ENCODE measurements at regions not wholly inside any gene's neighbourhood (a gene's known extent, or its start where the extent isn't known, plus 50 kb on each side); places are given as distances from the start of the nearest gene placed in this dataset.

- TF ChIP-seq Cebpa-rat (IDR thresholded peaks at IDR 0.05), result no peak
- Histone ChIP-seq H3K4me2 (no peak overlapping the region), H3K27me3 (no peaks in the 10 kb centered on the region), H3K4me3 (no peak overlapping the region), H3K36me3 (no peaks in the 10 kb centered on the region; a peak in 1 of 22 replicates), H3K27ac (no peak overlapping the region), H4K20me1 (no peaks in the 10 kb centered on the region), H3K9ac (no peak overlapping the region), H3K4me1 (peaks cover 0 to 10% (median 0%) of the 10 kb centered on the region in 10 experiments; a peak in 3 of 20 replicates), H3K9me3 (replicated peaks in 1 of 11) (peaks cover 24 to 53% (median 39%) of the 10 kb centered on the region in 11 experiments)
These were observed 511.0 kb upstream of the CDH5 start for GRCh38 chr16:65855171-65856145.

- no peak overlapping the region for H3K9ac ChIP-seq
- no peak overlapping the region for H3K27ac ChIP-seq
- H4K20me1 ChIP-seq, result no peaks in the 10 kb centered on the region
- H3K36me3 ChIP-seq, result no peaks in the 10 kb centered on the region
- TF ChIP-seq Cebpa-rat (IDR thresholded peaks at IDR 0.05), result no peak
- no peaks in the 10 kb centered on the region for H3K27me3 ChIP-seq
- H3K4me1 ChIP-seq, result peaks cover 0 to 15% (median 12%) of the 10 kb centered on the region in 10 experiments; a peak in 13 of 20 replicates
- peaks cover 0 to 9% (median 0%) of the 10 kb centered on the region in 11 experiments; a peak in 3 of 22 replicates for H3K9me3 ChIP-seq (replicated peaks in 1 of 11)
- peak overlapping the region in 2 of 11 experiments; percentile 27 to 46; a peak in 2 of 22 replicates for H3K4me2 ChIP-seq
- H3K4me3 ChIP-seq, result no peak overlapping the region
These were observed 520.3 kb upstream of the CDH5 start for GRCh38 chr16:65846210-65846602.

- no peak for TF ChIP-seq Cebpa-rat (IDR thresholded peaks at IDR 0.05)
- H3K36me3 ChIP-seq, result no peaks in the 10 kb centered on the region
- no peaks in the 10 kb centered on the region for H4K20me1 ChIP-seq
- H3K4me2 ChIP-seq, result peak overlapping the region in 9 of 11 experiments; percentile 17 to 56 (median 28); a peak in 16 of 22 replicates
- no peaks in the 10 kb centered on the region for H3K27me3 ChIP-seq
- peaks cover 0 to 15% (median 12%) of the 10 kb centered on the region in 10 experiments; a peak in 13 of 20 replicates for H3K4me1 ChIP-seq
- peaks cover 0 to 4% (median 0%) of the 10 kb centered on the region in 11 experiments; a peak in 2 of 22 replicates for H3K9me3 ChIP-seq (replicated peaks in 1 of 11)
- H3K4me3 ChIP-seq, result no peak overlapping the region
- H3K9ac ChIP-seq, result no peak overlapping the region
- H3K27ac ChIP-seq, result no peak overlapping the region
These were observed 520.9 kb upstream of the CDH5 start for GRCh38 chr16:65845466-65846209.

GRCh38 chr16:65843941-65844340 is 522.5 kb upstream of the CDH5 start:
- H3K9me3 ChIP-seq (replicated peaks in 1 of 11), result no peaks in the 10 kb centered on the region
- no peak overlapping the region for H3K4me2 ChIP-seq
- H3K27me3 ChIP-seq, result no peaks in the 10 kb centered on the region
- no peaks in the 10 kb centered on the region for H3K36me3 ChIP-seq
- no peaks in the 10 kb centered on the region for H4K20me1 ChIP-seq
- no peak overlapping the region for H3K27ac ChIP-seq
- no peak for TF ChIP-seq Cebpa-rat (IDR thresholded peaks at IDR 0.05)
- no peak overlapping the region for H3K9ac ChIP-seq
- H3K4me1 ChIP-seq, result peaks cover 0 to 21% (median 12%) of the 10 kb centered on the region in 10 experiments; a peak in 14 of 20 replicates
- H3K4me3 ChIP-seq, result no peak overlapping the region

- H3K27ac ChIP-seq, result no peak overlapping the region
- H4K20me1 ChIP-seq, result no peaks in the 10 kb centered on the region
- no peaks in the 10 kb centered on the region for H3K36me3 ChIP-seq
- no peak for TF ChIP-seq Cebpa-rat (IDR thresholded peaks at IDR 0.05)
- no peak overlapping the region for H3K9ac ChIP-seq
- no peak overlapping the region for H3K4me3 ChIP-seq
- H3K4me1 ChIP-seq, result peaks cover 12 to 38% (median 22%) of the 10 kb centered on the region in 10 experiments
- no peak overlapping the region for H3K4me2 ChIP-seq
- H3K9me3 ChIP-seq (replicated peaks in 1 of 11), result no peaks in the 10 kb centered on the region
- no peaks in the 10 kb centered on the region for H3K27me3 ChIP-seq
These were observed 524.4 kb upstream of the CDH5 start for GRCh38 chr16:65842067-65842466.

GRCh38 chr16:65838001-65838400 is 528.5 kb upstream of the CDH5 start:
- Histone ChIP-seq H3K9me3 (replicated peaks in 1 of 11) (peaks cover 0 to 7% (median 0%) of the 10 kb centered on the region in 11 experiments; a peak in 1 of 22 replicates), H3K27me3 (no peaks in the 10 kb centered on the region), H3K4me3 (no peak overlapping the region), H3K4me1 (peaks cover 17 to 38% (median 22%) of the 10 kb centered on the region in 10 experiments), H3K9ac (no peak overlapping the region), H3K27ac (0 out of 22 replicates have a peak overlapping the region, but pooled peaks of 1 of the 11 experiments have one; percentile 6), H3K4me2 (peak overlapping the region in 9 of 11 experiments; percentile 55 to 76 (median 68); a peak in 16 of 22 replicates), H3K36me3 (no peaks in the 10 kb centered on the region), H4K20me1 (no peaks in the 10 kb centered on the region)
- TF ChIP-seq Cebpa-rat (IDR thresholded peaks at IDR 0.05), result no peak

GRCh38 chr16:65837464-65837863 is 529.0 kb upstream of the CDH5 start:
- Histone ChIP-seq H3K27ac (peak overlapping the region in 2 of 11 experiments; percentile 17 to 35; a peak in 2 of 22 replicates), H3K4me3 (no peak overlapping the region), H3K9me3 (replicated peaks in 1 of 11) (peaks cover 0 to 7% (median 0%) of the 10 kb centered on the region in 11 experiments; a peak in 1 of 22 replicates), H3K9ac (no peak overlapping the region), H3K4me2 (peak overlapping the region; percentile 50 to 76 (median 63)), H3K27me3 (no peaks in the 10 kb centered on the region), H4K20me1 (no peaks in the 10 kb centered on the region), H3K36me3 (no peaks in the 10 kb centered on the region), H3K4me1 (peaks cover 17 to 38% (median 23%) of the 10 kb centered on the region in 10 experiments)
- TF ChIP-seq Cebpa-rat (IDR thresholded peaks at IDR 0.05), result peak in 2 of 11 experiments; percentile 10 to 66; a peak in 3 of 22 replicates

GRCh38 chr16:65834688-65835087 is 531.8 kb upstream of the CDH5 start:
- H3K9ac ChIP-seq, result no peak overlapping the region
- peaks cover 0 to 7% (median 0%) of the 10 kb centered on the region in 11 experiments; a peak in 1 of 22 replicates for H3K9me3 ChIP-seq (replicated peaks in 1 of 11)
- no peak overlapping the region for H3K4me2 ChIP-seq
- H3K27me3 ChIP-seq, result no peaks in the 10 kb centered on the region
- H4K20me1 ChIP-seq, result no peaks in the 10 kb centered on the region
- H3K4me1 ChIP-seq, result peaks cover 19 to 39% (median 23%) of the 10 kb centered on the region in 10 experiments
- no peak for TF ChIP-seq Cebpa-rat (IDR thresholded peaks at IDR 0.05)
- H3K4me3 ChIP-seq, result no peak overlapping the region
- no peak overlapping the region for H3K27ac ChIP-seq
- H3K36me3 ChIP-seq, result no peaks in the 10 kb centered on the region

Measured in BLaER1 treated with 17β-estradiol and CSF1 and Interleukin-3, amounts not matched to agents 10 nM and 100 nM (cell line).